Keratinocyte (primary cell): ENCODE measurements at regions not wholly inside any gene's neighbourhood (a gene's known extent, or its start where the extent isn't known, plus 50 kb on each side); places are given as distances from the start of the nearest gene placed in this dataset.

Experiments
- DNase-seq: peaks from one replicate; pipeline ENCODE4 v3.0.0-alpha.2; 2011; ENCODE audit warnings: low read depth, missing footprints, low spot score
- FAIRE-seq: peaks from 2 replicates; lab custom pipeline; 2011; peaks lifted over from hg19 to GRCh38; lab: Jason Lieb, UNC
- H2AFZ ChIP-seq: 2 replicates; pipeline ENCODE4 v1.6.0; 2012; ENCODE audit warnings: low read length, control low read depth, inconsistent platforms; ENCODE audit not compliant: control insufficient read depth
- H3K27ac ChIP-seq: 2 replicates; pipeline ENCODE4 v1.5.1; 2011; ENCODE audit warnings: low read length; ENCODE audit not compliant: control insufficient read depth, insufficient read depth
- H3K27me3 ChIP-seq: 3 replicates; pipeline ENCODE4 v1.6.0; 2011; ENCODE audit warnings: low read length; ENCODE audit not compliant: control insufficient read depth, insufficient read depth; ENCODE audit errors: extremely low read depth
- H3K36me3 ChIP-seq, 2 experiments: 2 replicates in 1 of 2; 3 replicates in 1 of 2; pipeline ENCODE4 v1.5.1; 2011; ENCODE audit warnings: low read length in 2 of 2, mild to moderate bottlenecking in 1 of 2; ENCODE audit not compliant: control insufficient read depth in 2 of 2, insufficient read depth in 2 of 2; ENCODE audit errors: extremely low read depth in 1 of 2
- H3K4me1 ChIP-seq: 3 replicates; pipeline ENCODE4 v1.5.1; 2011; ENCODE audit warnings: low read length; ENCODE audit not compliant: control insufficient read depth, insufficient read depth; ENCODE audit errors: extremely low read depth
- H3K4me2 ChIP-seq: 3 replicates; pipeline ENCODE4 v1.6.0; 2011; ENCODE audit warnings: low read depth, low read length; ENCODE audit not compliant: control insufficient read depth, insufficient read depth; ENCODE audit errors: extremely low read depth
- H3K4me3 ChIP-seq, 3 experiments: fragments of 200-600 bp in 1 of 3; sonication (generic) in 1 of 3; 2 replicates in 2 of 3; 3 replicates in 1 of 3; pipeline ENCODE4 v1.5.1; 2011 to 2016; ENCODE audit warnings: low read length in 3 of 3, mild to moderate bottlenecking in 3 of 3, control low read depth in 2 of 3, inconsistent platforms in 1 of 3, low read depth in 1 of 3, mixed read lengths in 1 of 3, mixed run types in 1 of 3, moderate library complexity in 1 of 3; ENCODE audit not compliant: control insufficient read depth in 2 of 3, insufficient read depth in 2 of 3; ENCODE audit errors: extremely low read depth in 1 of 3
- H3K79me2 ChIP-seq: 2 replicates; pipeline ENCODE4 v1.6.0; 2012; ENCODE audit warnings: low read length; ENCODE audit not compliant: control insufficient read depth, insufficient read depth
- H3K9ac ChIP-seq: 3 replicates; pipeline ENCODE4 v1.6.0; 2011; ENCODE audit warnings: low read length; ENCODE audit not compliant: control insufficient read depth, insufficient read depth; ENCODE audit errors: extremely low read depth
- H3K9me1 ChIP-seq: 3 replicates; pipeline ENCODE4 v1.6.0; 2011; ENCODE audit warnings: low read length; ENCODE audit not compliant: control insufficient read depth, insufficient read depth; ENCODE audit errors: extremely low read depth
- H3K9me3 ChIP-seq: 2 replicates; pipeline ENCODE4 v1.5.1; 2012; ENCODE audit warnings: low read depth, low read length; ENCODE audit not compliant: control insufficient read depth
- H4K20me1 ChIP-seq: 3 replicates; pipeline ENCODE4 v1.6.0; 2011; ENCODE audit warnings: low read length; ENCODE audit not compliant: control insufficient read depth, insufficient read depth; ENCODE audit errors: extremely low read depth
- CTCF ChIP-seq, 3 experiments: IDR thresholded peaks in 1 of 3; conservative IDR thresholded peaks in 1 of 3; optimal IDR thresholded peaks in 1 of 3; 2 replicates in 2 of 3; 3 replicates in 1 of 3; pipeline versions ENCODE3 to v1.5.1; 2011; ENCODE audit warnings: low read length in 3 of 3, mild to moderate bottlenecking in 3 of 3, moderate library complexity in 2 of 3, control low read depth in 1 of 3, inconsistent platforms in 1 of 3; ENCODE audit not compliant: insufficient read depth in 2 of 3; ENCODE audit errors: extremely low read depth in 1 of 3
- EZH2 ChIP-seq: IDR thresholded peaks from one replicate; pipeline ENCODE4 v1.6.1; 2012; ENCODE audit warnings: inconsistent platforms, mild to moderate bottlenecking, low read length, moderate library complexity
- dilution Hi-C: fragments of 300-500 bp; cut with MboI; formaldehyde crosslinking; loops from one replicate; pipeline ENCODE4 v1.7.0; 2020; ENCODE audit warnings: low sequenced_read_pairs; ENCODE audit not compliant: extremely low pct_ligation_motif_present

GRCh38 chr17:73787076-73788059, 143.1 kb upstream of the SDK2 start:
- TF ChIP-seq EZH2 (no peak), CTCF (optimal IDR thresholded peaks at IDR 0.05 in 1 of 3, IDR thresholded peaks at IDR 0.05 in 1 of 3, conservative IDR thresholded peaks at IDR 0.05 in 1 of 3; ENCODE audit: extremely low read depth in 1 of 3, insufficient read depth in 2 of 3, low read length in 3 of 3) (no peak)
- H3K27ac ChIP-seq: no peak overlapping the region
- H3K27me3 ChIP-seq: peaks cover 24% of the 10 kb centered on the region
- no peaks in the 10 kb centered on the region for H3K36me3 ChIP-seq
- H3K4me2 ChIP-seq: no peak overlapping the region
- DNase-seq (no peak), FAIRE-seq (no peak)
- H3K9me1 ChIP-seq: no peaks in the 10 kb centered on the region
- H2AFZ ChIP-seq: no peak overlapping the region
- H3K4me3 ChIP-seq: no peak overlapping the region
- no peak overlapping the region for H3K9ac ChIP-seq
- no peaks in the 10 kb centered on the region for H3K9me3 ChIP-seq
- H3K79me2 ChIP-seq: no peaks in the 10 kb centered on the region
- no peaks in the 10 kb centered on the region for H3K4me1 ChIP-seq
- dilution Hi-C loops: no loop called here
- no peaks in the 10 kb centered on the region for H4K20me1 ChIP-seq

- FAIRE-seq: no peak
- dilution Hi-C loops: no loop called here
- Histone ChIP-seq H3K9me1 (no peaks in the 10 kb centered on the region), H3K4me2 (no peak overlapping the region), H2AFZ (no peak overlapping the region), H3K9ac (no peak overlapping the region), H3K4me1 (no peaks in the 10 kb centered on the region), H3K9me3 (no peaks in the 10 kb centered on the region), H3K27ac (no peak overlapping the region), H4K20me1 (no peaks in the 10 kb centered on the region), H3K4me3 (no peak overlapping the region), H3K27me3 (peaks cover 24% of the 10 kb centered on the region), H3K79me2 (no peaks in the 10 kb centered on the region), H3K36me3 (no peaks in the 10 kb centered on the region)
- no peak for DNase-seq
- no peak for TF ChIP-seq CTCF (optimal IDR thresholded peaks at IDR 0.05 in 1 of 3, IDR thresholded peaks at IDR 0.05 in 1 of 3, conservative IDR thresholded peaks at IDR 0.05 in 1 of 3; ENCODE audit: extremely low read depth in 1 of 3, insufficient read depth in 2 of 3, low read length in 3 of 3)
- no peak for TF ChIP-seq EZH2
Measured at GRCh38 chr17:73788111-73788510, 143.9 kb upstream of the SDK2 start.
